ENCODE measurements at regions not wholly inside any gene's neighbourhood (a gene's known extent, or its start where the extent isn't known, plus 50 kb on each side); places are given as distances from the start of the nearest gene placed in this dataset.
"Not testable (repeated sequence)": the region's sequence is repeated elsewhere in the genome, so short reads cannot be mapped to it uniquely, and the experiment has no call there.

GRCh38 chr6:25156123-25156522, 123.1 kb upstream of the CARMIL1 start:
- TF ChIP-seq CTCF (IDR thresholded peaks at IDR 0.05; ENCODE audit: low read depth, low read length), result no peak
- no peak for DNase-seq (ENCODE audit: extremely low read depth, low read depth)

GRCh38 chr6:25157183-25157582, 122.0 kb upstream of the CARMIL1 start:
- TF ChIP-seq CTCF (IDR thresholded peaks at IDR 0.05; ENCODE audit: low read depth, low read length), result no peak
- no peak for DNase-seq (ENCODE audit: extremely low read depth, low read depth)

GRCh38 chr6:25157842-25158241, 121.3 kb upstream of the CARMIL1 start:
- no peak for DNase-seq (ENCODE audit: extremely low read depth, low read depth)
- no peak for TF ChIP-seq CTCF (IDR thresholded peaks at IDR 0.05; ENCODE audit: low read depth, low read length)

GRCh38 chr6:25160134-25160533, 119.0 kb upstream of the CARMIL1 start:
- not testable (repeated sequence) for DNase-seq (ENCODE audit: extremely low read depth, low read depth)

- DNase-seq (ENCODE audit: extremely low read depth, low read depth), result no peak
- TF ChIP-seq CTCF (IDR thresholded peaks at IDR 0.05; ENCODE audit: low read depth, low read length), result no peak
Observed at GRCh38 chr6:25165177-25165576, 114.0 kb upstream of the CARMIL1 start.

GRCh38 chr6:25165800-25166199, 113.4 kb upstream of the CARMIL1 start:
- DNase-seq (ENCODE audit: extremely low read depth, low read depth), result no peak

GRCh38 chr6:25166955-25167748, 112.0 kb upstream of the CARMIL1 start:
- no peak for TF ChIP-seq CTCF (IDR thresholded peaks at IDR 0.05; ENCODE audit: low read depth, low read length)
- no peak for DNase-seq (ENCODE audit: extremely low read depth, low read depth)

More at GRCh38 chr6:25165800-25166199, 113.4 kb upstream of the CARMIL1 start:
- no peak for TF ChIP-seq CTCF (IDR thresholded peaks at IDR 0.05; ENCODE audit: low read depth, low read length)

- no peak for TF ChIP-seq CTCF (IDR thresholded peaks at IDR 0.05; ENCODE audit: low read depth, low read length)
- DNase-seq (ENCODE audit: extremely low read depth, low read depth), result no peak
Observed at GRCh38 chr6:25167961-25168360, 111.2 kb upstream of the CARMIL1 start.
